HG02623 (cell line): ENCODE measurements at regions not wholly inside any gene's neighbourhood (a gene's known extent, or its start where the extent isn't known, plus 50 kb on each side); places are given as distances from the start of the nearest gene placed in this dataset.

ENCODE experiments used
- ATAC-seq: cut with Tn5 transposase; IDR thresholded peaks from one replicate; pipeline ENCODE4 v1.9.1; 2021; ENCODE audit warnings: moderate library complexity; ENCODE audit not compliant: unreplicated experiment

DNA sequence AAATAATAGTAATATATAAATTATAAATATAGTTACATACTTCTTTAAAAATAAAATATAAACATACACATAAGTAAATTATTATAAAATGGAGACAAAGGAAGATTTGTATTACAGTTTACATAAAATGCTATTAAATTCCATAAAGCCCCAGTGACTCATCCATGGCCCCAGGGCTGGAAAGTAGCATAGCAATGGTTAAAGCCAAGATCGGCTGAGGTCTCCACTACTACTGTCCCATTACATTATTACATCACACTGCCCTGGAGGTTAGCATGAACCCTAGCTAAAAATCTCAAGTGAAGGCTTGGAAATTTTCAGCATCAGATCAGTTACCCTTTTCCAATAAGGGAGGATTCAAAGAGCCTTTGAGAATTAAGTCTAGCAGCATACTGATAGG lies 936.2 kb downstream of the DSC3 start:
- no peak for ATAC-seq

DNA sequence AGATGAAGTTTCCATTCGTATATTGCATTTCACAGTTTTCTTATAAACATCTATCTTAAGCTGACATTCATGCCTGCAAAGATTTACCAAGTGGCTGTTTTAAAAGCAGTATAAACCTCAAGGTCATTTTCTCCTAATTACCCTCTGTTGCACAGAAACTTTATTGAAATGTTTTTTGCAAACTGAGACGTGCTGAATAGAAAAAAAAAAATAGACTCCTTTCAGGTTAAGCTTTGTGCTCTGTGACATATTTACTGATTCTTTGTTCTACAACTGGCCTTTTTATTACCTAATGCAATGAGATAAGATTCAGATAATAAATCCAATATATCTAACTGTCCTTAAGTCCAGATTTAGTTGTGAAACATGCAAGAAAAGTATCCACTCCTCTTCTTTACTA lies 938.7 kb downstream of the DSC3 start:
- no peak for ATAC-seq

DNA sequence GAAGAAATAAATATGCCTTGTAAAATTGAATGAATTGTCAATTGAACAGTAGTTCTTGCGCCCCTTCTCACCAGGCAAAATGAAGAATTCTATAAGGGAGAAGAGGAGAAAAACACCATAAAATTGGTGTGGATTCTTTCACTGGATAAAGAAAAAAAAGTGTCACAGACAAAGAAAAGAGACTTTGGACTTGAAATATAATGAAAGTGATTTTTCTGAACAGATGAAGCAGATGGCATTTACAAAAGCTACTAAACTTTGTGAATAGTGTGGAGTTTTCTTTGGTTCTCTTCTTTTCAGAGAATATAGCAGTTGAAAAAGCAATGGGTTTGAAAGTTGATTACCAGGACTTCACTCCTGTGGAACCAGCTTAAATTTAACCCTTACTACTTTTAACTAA lies 945.7 kb downstream of the DSC3 start:
- ATAC-seq = no peak

DNA sequence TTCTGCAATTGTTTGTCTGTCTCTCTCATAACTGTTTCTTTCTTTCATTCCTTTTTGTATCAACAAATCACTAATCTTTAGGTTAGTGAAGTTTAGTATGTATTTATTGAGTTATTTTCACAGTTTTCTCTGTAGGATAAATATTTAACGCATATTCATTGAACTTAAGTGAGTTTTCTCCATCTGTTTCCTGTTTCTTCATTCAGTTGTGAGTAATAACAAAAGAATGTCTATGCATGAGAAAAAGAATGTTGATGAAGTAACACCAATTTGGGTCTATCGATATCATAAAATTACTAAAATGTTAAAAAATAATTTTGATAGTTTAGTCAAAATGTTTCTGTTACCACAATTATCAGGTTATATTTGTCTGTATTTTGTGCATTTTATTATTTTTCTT lies 948.0 kb downstream of the DSC3 start:
- no peak for ATAC-seq

DNA sequence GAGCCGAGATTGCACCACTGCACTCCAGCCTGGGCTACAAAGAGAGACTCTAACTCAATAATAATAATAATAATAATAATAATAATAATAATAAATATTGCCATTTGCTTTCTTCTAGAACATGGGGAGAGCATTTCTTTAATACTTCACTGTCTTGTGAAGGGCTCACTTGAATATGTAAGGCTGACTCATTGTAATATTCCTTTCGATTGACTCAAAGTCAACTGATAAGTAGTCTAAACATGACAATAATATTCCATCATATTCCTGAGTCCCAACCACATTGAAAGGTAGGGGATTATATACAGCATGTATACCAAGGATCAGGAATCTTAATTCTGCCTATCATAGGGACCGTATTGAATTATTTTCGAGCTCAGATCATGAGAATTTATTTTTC lies 949.2 kb downstream of the DSC3 start:
- ATAC-seq = no peak

DNA sequence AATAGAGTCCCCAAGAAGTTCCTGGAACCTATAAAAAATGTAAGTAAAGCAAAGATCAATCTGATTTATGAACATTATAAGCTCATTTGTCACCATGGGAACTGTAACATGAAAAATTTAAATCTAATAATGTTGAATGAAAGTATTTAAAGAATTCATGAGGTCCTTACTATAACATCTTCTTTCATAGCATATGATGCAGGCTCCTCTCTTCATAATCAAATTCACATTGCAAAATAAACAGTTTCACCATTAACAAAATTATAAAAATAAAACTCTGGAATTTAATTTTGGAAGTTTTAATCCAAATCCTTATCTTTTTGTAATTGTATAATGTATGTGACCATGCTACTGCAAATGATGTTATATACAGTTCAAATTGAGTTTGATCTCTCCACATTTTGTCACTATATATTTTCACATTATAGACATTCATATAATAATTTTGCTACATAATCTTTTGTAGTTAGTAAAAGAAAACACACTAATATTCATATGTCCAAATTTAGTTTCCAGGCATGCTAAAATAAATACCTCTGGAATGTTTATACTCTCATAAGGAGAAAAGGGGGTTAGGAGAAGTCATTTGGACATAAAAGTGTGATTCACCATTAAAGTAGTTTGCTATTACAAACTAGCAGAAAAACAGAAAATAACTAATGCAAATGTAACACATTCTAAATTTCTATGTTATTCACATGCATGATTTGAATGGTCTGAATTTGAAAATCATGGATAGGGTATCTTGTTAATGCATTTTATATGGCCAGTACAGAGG lies 954.1 kb downstream of the DSC3 start:
- ATAC-seq = no peak

DNA sequence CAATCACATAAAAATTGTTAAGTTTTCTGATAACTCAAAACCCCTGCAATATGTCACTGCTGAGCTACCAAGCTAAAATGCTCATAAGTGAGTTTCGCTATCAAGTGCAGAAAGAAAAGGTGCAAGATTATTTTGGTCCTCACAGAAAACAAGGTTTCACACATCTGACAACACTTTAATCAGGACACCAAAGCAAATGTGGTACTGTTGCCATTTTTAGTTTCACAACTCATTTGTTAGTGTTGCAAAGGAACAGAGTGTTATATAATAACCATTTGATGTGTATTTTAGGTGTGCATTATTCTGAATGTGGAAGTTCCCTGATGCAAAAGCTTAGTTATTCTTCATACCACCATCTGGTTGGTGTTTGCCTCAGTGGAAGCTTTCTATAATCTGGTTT lies 956.2 kb downstream of the DSC3 start:
- no peak for ATAC-seq

DNA sequence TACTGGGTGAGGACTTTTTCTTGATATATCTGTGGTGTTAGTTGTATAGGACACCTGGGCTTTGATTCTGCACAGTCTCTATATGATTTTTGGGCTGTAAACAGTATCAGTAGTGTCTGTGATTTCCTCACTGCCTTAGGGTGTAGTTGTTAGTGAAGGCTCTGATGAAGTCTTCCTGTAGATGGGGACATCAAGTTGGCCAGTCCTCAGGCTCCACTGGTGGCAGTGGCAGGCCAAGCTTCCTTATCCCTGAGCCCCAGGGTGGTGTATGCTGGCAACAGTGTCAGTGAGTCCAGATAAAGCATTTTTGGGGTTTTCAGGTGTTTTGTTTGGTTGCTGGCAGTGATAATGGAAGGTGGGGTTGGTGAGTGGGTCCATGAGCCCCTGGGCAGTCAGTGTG lies 961.4 kb downstream of the DSC3 start:
- ATAC-seq = no peak

DNA sequence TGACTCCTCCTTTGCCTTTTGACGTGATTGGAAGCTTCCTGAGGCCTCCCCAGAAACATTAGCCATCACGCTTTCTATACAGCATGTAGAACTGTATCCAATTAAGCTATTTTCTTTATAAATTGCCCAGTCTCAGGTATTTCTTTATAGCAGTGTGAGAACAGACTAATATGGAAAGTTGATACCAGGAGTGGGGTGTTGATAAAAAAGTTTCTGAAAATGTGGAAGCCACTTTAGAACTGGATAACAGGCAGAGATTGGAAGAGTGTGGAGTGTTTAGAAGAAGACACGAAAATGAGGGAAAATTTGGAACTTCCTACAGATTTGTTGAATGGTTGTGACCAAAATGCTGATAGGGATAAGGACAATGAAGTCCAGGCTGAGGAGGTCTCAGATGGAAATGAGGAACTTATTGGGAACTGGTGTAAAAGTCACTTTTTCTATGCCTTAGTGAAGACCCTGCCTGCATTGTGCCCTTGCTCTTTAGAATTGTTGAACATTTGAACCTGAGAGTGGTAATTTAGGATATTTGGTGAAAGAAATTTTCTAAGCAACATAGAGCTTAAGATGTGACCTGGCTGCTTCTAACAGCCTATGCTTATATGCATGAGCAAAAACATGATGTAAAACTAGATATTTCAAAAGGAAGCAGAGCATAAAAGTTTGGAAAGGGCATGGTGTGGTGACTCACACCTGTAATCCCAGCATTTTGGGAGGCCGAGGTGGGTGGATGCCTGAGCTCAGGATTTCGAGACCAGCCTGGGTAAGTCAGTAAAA lies 969.7 kb downstream of the DSC3 start:
- no peak for ATAC-seq

DNA sequence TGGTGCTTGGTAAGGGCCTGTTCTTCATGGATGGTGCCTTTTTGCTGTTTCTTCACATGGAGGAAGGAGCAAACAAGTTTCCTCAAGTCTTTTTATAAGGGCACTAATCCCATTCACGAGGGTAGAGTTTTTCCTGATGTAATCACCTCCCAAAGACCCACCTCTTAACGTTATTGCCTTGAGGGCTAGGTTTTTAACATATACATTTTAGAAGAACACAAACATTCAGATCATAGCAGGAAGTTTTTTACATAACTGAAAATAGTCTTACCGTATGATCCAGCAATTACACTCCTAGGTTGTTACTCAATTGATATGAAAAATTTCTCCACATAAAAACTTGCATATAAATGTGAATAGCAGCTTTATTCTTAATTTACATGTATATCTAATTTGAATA lies 976.3 kb downstream of the DSC3 start:
- ATAC-seq = no peak

DNA sequence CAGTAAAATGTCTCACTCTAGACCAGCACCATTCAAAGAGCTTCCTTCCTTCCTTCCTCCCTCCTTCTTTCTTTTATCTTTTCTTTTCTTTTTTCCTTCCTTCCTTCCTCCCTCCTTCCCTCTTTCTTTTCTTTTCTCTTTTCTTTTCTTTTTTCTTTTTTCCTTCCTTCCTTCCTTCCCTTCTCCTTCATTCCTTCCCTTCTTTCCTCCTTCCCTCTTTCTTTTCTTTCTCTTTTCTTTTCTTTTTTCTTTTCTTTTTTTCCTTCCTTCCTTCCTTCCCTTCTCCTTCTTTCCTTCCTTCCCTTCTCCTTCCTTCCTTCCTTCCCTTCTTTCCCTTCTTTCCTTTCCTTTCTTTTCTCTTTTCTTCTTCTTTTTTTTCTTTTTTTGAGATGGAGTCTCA lies 985.1 kb downstream of the DSC3 start:
- ATAC-seq = no peak

DNA sequence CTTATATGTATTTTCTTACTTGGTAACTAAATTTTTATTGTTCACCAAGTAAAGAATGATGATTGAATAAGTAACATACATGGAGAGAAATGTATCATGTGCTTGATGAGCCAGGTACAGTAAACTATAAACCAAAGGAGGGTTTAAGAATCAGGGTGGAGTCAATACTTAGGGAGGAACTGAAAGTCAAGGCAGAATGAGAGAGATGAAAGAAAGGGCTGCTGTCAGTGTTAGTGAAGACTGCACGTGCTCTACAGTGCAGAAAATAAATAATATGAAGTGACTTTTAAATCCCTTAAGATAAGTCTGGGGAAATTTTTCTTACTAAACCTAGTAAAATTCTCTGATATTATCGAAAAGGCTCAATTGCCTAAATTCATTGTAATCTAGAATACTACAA lies 986.0 kb downstream of the DSC3 start:
- no peak for ATAC-seq

DNA sequence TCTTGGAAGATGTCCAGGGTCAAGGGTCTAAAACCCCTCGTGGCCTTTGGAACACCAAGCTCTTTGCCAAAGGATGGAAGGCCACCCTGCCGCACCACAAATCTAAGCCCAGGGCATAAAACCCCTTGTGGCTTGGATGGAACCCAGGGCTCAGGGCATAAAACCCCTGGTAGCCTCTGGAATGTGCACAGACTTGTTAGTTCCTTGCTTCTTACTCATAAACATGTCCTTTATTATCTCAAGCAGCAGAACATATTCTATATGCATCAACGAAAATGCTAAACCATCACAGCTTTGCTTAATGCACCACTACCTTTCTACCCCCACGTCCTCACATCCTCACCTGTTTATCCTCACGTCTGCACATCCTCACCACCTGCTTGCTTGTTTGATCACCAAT lies 998.0 kb downstream of the DSC3 start:
- no peak for ATAC-seq

DNA sequence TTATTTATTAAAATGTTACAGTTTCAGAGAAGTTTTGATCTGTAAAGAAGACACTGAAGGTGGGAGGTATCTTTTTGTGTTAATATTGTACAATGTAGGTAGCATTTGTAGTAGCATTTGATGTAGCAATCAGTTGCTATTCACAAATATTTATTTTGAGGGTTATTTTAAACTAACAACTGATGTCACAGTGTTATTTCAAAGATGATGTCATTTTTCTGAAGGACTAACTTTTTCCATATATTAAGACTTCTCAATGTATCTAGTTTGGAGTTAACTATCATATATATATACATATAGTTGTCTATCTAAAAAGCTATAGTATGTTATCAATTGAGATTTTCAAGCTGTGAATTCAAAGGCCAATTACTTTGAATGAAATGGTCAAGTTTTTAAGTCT lies 1003.3 kb downstream of the DSC3 start:
- no peak for ATAC-seq

DNA sequence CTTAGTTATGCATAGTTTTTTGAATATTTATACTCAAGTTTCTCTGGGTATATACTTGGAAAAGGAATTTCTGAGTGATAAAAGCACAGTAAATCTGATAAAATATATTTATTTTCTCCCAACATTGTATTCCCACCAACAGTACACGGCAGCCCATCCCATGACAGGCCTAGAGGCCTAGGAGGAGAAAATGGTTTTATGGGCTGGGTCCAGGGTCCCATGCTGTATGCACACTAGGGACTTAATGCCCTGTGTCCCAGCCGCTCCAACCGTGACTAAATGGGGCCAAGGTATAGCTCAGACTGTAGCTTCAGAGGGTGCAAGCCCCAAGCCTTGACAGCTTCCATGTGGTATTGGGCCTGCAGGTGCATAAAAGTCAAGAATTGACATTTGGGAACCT lies 1007.7 kb downstream of the DSC3 start:
- no peak for ATAC-seq

DNA sequence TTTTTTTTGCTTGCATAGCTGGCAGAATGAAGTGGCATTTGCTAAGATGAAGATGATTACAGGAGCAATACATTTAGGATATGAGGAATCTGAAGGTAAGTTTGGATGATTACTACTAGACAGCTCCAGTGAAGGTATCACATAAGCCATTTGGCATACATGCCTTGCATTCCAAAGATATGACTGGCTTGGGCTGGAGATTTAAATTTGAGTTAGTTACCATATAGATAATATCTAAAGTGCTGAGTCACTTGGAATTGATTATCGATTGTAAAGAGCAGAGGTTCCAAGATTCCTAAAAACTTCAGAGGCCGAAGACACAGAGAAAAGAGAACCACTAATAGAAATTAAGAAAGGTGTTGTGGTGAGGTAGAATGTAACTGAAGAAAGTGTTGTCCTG lies 1026.4 kb downstream of the DSC3 start:
- no peak for ATAC-seq

DNA sequence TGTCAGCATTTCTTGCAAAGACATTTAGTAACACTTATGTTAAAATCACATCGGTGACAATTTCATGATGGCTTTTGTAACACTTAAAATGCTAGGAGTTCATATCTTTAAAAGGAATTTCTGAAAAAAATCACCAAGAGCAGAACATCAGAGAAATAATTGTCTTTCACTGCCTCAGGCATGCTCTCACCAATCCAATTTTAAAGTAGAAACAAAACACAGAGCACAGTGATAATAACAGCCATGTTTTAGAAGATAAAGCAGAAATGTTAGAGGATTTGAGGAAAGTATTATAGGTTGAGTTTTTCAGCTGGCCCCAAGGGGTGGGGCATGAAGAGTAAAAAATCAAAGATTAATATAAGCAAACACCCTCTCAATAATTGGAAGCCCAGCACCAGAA lies 1037.6 kb downstream of the DSC3 start:
- no peak for ATAC-seq

DNA sequence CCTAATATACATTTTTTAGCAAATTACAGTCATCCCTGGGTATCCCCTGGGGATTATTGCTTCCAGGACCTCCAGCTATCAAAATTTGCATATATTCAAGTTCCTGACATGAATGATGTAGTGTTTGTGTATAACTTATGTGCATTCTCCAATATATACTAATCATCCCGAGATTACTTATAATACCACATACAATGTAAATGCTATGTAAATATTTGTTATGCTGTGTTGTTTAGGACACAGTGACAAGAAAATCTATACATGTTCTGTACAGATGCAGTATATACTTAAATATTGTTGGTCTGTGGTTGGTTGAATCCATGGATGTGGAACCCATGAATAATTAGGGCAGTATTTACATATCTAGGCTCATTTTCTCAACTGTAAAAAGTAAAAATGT lies 1060.3 kb downstream of the DSC3 start:
- ATAC-seq = no peak

DNA sequence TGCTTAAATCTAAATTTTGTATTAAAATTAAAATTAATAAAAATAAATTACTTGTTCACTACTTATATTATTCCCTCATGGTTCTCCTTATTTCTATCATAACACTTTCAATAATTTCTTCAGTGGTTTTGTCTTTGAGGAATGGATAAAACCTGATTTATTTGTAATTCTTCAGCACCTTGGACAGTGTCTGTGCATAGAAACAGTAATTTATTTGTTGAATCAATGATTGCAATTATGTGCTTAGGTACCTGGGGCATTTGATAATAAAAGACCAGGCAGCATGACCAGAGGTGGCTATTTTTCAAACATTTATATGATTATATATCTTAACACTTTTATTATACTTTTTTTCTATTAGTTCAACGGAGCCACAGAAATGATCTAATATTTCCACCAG lies 1062.7 kb downstream of the DSC3 start:
- ATAC-seq = no peak

DNA sequence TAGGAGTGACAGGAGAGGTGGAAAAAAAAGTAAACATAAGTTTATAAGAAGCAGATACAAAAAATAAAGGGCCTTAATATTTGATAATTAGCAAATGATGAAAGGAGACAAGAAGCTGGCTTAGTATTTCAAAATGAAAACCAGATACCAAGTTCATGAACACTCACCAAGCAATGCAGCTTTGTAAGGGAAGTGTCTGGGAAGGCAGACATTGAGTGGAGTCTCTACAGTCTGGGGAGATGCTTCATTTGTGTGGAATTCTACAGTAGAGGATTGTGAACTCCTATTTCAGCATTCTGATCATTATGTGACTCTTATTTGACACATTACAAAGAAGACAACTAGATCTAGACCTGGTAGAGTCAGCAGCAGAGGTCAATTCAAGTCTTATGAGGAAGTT lies 1072.7 kb downstream of the DSC3 start:
- no peak for ATAC-seq

DNA sequence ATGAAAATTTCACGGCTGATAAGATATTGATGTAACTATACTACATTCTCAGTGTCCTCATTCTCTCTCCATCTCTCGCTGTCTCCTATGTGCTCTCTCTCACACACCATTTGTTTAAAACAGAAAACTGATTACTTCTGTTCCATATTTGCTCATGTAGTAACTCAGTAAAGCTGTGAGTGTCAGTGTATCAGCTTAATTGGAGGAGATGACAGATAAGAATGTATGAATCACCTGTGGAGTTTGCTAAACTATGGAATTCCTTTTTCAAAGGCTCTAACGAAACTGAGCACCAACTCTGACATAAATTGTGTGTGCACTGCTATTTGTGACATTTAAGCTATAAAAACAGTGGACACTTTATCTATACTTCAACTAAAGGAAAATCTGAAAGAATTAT lies 1080.0 kb downstream of the DSC3 start:
- no peak for ATAC-seq

DNA sequence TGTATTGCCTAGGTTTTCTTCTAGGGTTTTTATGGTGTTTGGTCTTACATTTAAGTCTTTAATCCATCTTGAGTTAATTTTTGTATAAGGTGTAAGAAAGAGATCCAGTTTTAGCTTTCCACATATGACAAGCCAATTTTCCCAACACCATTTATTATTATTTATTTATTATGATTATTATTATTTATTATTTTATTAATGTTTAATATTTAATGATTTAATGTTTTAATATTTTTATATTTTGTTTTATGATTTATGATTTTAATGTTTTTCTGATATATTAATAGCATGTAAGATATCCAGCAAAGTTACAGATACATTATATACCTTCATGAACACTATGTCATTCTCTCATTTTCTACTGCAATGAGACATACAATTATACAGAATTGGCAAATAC lies 1082.0 kb downstream of the DSC3 start:
- ATAC-seq = no peak

DNA sequence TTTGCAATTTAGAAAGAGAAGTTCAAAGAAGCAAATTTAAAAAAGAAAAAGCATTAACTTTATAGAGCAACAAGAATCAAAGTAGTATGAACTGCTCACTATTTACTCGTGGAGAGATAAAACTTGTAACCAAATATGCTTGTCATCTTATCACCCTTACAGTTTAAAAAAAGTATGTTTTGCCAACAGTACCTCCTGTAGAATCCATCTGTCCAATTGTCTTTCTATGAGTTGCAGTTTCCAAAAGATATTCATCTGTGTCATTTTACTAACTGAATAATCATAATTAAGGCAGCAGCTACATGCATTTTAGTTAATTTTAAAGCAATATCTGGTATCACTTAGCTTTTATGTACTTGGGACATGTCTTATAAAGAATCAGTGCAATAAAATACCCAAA lies 1112.3 kb downstream of the DSC3 start:
- no peak for ATAC-seq
